Caco-2 (cell line): ENCODE measurements at regions not wholly inside any gene's neighbourhood (a gene's known extent, or its start where the extent isn't known, plus 50 kb on each side); places are given as distances from the start of the nearest gene placed in this dataset.

ENCODE experiments used
- BruUV-seq: library from RNA; stranded (reverse); fragments of 400-500 nt; replicated peaks from 2 replicates; lab custom pipeline; 2021; lab: Mats Ljungman, UMichigan
- CTCF ChIA-PET: fragments of 300-600 bp; sonication (Branson Sonifier 250); formaldehyde crosslinking; loops from one replicate; lab custom pipeline; 2022; ENCODE audit warnings: antibody characterized with exemption; lab: Charles Lee
- POLR2A ChIA-PET: fragments of 300-600 bp; sonication (Branson Sonifier 250); formaldehyde crosslinking; loops from one replicate; lab custom pipeline; 2022; ENCODE audit warnings: antibody characterized with exemption; lab: Charles Lee
- DNase-seq, 2 experiments: peaks; one replicate each; pipeline versions ENCODE4 v3.0.0 to v3.0.0-alpha.2; 2020 to 2022
- H3K27me3 ChIP-seq: replicated peaks from 2 replicates; pipeline ENCODE4 v1.6.0; 2011; ENCODE audit warnings: low read length; ENCODE audit not compliant: control insufficient read depth, insufficient read depth
- H3K36me3 ChIP-seq: 2 replicates; pipeline ENCODE4 v1.5.1; 2011; ENCODE audit warnings: low read length; ENCODE audit not compliant: control insufficient read depth, insufficient read depth
- H3K4me1 ChIP-seq: fragments of 250-450 bp; sonication (Bioruptor Pico); 2 replicates; pipeline ENCODE4 v1.5.1; 2020; ENCODE audit warnings: mild to moderate bottlenecking
- H3K4me3 ChIP-seq: 2 replicates; pipeline ENCODE4 v1.5.1; 2011; ENCODE audit warnings: low read depth, mild to moderate bottlenecking, control low read depth, low read length
- H3K9me3 ChIP-seq: fragments of 250-450 bp; sonication (Bioruptor Pico); 2 replicates; pipeline ENCODE4 v1.5.1; 2020; ENCODE audit warnings: mild to moderate bottlenecking, moderate library complexity
- H3K27ac Mint-ChIP-seq: one replicate; pipeline ENCODE4 v1.8.0; 2022; ENCODE audit warnings: mixed read lengths; ENCODE audit not compliant: unreplicated experiment
- H3K27me3 Mint-ChIP-seq: one replicate; pipeline ENCODE4 v1.8.0; 2022; ENCODE audit warnings: mixed read lengths; ENCODE audit not compliant: insufficient read depth, unreplicated experiment
- H3K36me3 Mint-ChIP-seq: one replicate; pipeline ENCODE4 v1.8.0; 2022; ENCODE audit warnings: mild to moderate bottlenecking, mixed read lengths; ENCODE audit not compliant: insufficient read depth, unreplicated experiment
- H3K4me1 Mint-ChIP-seq: one replicate; pipeline ENCODE4 v1.8.0; 2022; ENCODE audit warnings: low read depth, mixed read lengths; ENCODE audit not compliant: unreplicated experiment
- H3K4me3 Mint-ChIP-seq: one replicate; pipeline ENCODE4 v1.8.0; 2022; ENCODE audit warnings: mild to moderate bottlenecking, moderate library complexity, mixed read lengths; ENCODE audit not compliant: unreplicated experiment
- H3K9me3 Mint-ChIP-seq: one replicate; pipeline ENCODE4 v1.8.0; 2022; ENCODE audit warnings: mixed read lengths; ENCODE audit not compliant: unreplicated experiment
- intact Hi-C: fragments of 100-400 bp; cut with micrococcal nuclease; formaldehyde crosslinking; loops from one replicate; pipeline ENCODE4 v1.10.0; 2022; ENCODE audit not compliant: unreplicated experiment
- TF ChIP-seq, protein P1 (sequence below), 2 experiments: fragments of 200-600 bp in 1 of 2; IDR thresholded peaks; 1 replicate in 1 of 2; 2 replicates in 1 of 2; pipeline versions ENCODE4 v1.5.1 to v1.8.0; 2011 to 2022; ENCODE audit warnings: antibody characterized with exemption in 1 of 2, control low read depth in 1 of 2, inconsistent platforms in 1 of 2, low read depth in 1 of 2, low read length in 1 of 2, mild to moderate bottlenecking in 1 of 2, moderate library complexity in 1 of 2; ENCODE audit not compliant: insufficient read depth in 1 of 2, severe bottlenecking in 1 of 2, unreplicated experiment in 1 of 2

DNA sequence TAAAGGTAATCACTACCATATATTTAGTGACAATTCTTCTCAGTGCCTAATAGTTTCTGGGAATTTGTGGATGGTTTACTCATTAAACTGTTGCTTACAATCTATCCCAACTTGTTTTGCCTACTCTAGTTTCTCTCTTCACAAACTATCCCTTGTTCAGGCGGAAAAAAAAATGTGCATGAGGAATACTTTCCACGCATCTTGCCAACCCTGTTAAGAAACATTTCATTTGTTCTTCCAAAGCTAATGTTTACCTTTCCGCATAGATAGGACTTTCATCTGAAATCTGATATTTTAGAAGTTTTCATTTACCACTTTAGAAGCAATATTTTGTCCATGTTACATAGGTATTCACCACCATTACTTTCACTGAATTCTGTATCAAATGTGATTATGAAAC, 191.9 kb downstream of the MDFIC start:
- CTCF ChIA-PET: interaction anchor here (0.7 kb wide), 1 partner anchor 26 kb away, joined by 3 read pairs; no protein-coding TSS in a partner anchor
- no peak overlapping the region for H3K4me3 Mint-ChIP-seq
- intact Hi-C loops: no loop called here
- no peaks in the 10 kb centered on the region for H3K9me3 ChIP-seq
- H3K4me3 ChIP-seq: no peak overlapping the region
- TF ChIP-seq, protein P1, sequence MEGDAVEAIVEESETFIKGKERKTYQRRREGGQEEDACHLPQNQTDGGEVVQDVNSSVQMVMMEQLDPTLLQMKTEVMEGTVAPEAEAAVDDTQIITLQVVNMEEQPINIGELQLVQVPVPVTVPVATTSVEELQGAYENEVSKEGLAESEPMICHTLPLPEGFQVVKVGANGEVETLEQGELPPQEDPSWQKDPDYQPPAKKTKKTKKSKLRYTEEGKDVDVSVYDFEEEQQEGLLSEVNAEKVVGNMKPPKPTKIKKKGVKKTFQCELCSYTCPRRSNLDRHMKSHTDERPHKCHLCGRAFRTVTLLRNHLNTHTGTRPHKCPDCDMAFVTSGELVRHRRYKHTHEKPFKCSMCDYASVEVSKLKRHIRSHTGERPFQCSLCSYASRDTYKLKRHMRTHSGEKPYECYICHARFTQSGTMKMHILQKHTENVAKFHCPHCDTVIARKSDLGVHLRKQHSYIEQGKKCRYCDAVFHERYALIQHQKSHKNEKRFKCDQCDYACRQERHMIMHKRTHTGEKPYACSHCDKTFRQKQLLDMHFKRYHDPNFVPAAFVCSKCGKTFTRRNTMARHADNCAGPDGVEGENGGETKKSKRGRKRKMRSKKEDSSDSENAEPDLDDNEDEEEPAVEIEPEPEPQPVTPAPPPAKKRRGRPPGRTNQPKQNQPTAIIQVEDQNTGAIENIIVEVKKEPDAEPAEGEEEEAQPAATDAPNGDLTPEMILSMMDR (IDR thresholded peaks at IDR 0.05; ENCODE audit: insufficient read depth in 1 of 2, low read depth in 1 of 2, low read length in 1 of 2, severe bottlenecking in 1 of 2, unreplicated experiment in 1 of 2): no peak
- no peaks in the 10 kb centered on the region for H3K36me3 ChIP-seq
- H3K27me3 Mint-ChIP-seq: no peaks in the 10 kb centered on the region
- no peaks in the 10 kb centered on the region for H3K36me3 Mint-ChIP-seq
- no peaks in the 10 kb centered on the region for H3K4me1 Mint-ChIP-seq
- BruUV-seq: no TSS peak
- POLR2A ChIA-PET: no interaction called here
- H3K27ac Mint-ChIP-seq: no peak overlapping the region
- 0 out of 2 replicates have a peak, but pooled peaks cover 7% of the 10 kb centered on the region for H3K4me1 ChIP-seq
- H3K27me3 ChIP-seq: no peaks in the 10 kb centered on the region
- DNase-seq: no peak
- H3K9me3 Mint-ChIP-seq: no peaks in the 10 kb centered on the region

DNA sequence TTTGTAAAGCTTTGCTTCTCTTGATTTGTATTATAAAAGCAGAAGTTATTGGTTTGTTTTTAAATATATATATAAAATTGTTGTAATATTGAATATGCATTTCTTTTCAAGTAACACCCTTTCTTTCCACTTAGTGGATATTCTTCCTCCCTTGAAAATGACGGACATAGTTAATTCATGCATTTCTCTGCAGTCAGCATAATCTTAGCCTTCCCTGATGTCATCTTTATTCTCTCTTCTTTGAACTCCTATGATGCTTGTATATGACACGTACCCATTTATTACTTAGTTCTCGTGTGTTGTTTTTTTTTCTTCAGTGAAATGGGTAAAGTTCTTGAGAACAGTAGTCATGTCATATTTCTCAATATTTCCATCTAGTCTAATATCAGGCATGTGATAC, 191.2 kb downstream of the MDFIC start:
- H3K36me3 Mint-ChIP-seq: no peaks in the 10 kb centered on the region
- ChIA-PET POLR2A (no interaction called here), CTCF (no interaction called here)
- Histone ChIP-seq H3K4me3 (no peak overlapping the region), H3K9me3 (no peaks in the 10 kb centered on the region), H3K27me3 (no peaks in the 10 kb centered on the region), H3K4me1 (0 out of 2 replicates have a peak, but pooled peaks cover 7% of the 10 kb centered on the region), H3K36me3 (no peaks in the 10 kb centered on the region)
- no peaks in the 10 kb centered on the region for H3K9me3 Mint-ChIP-seq
- intact Hi-C loops: no loop called here
- H3K4me1 Mint-ChIP-seq: no peaks in the 10 kb centered on the region
- BruUV-seq: no TSS peak
- TF ChIP-seq, protein P1 (IDR thresholded peaks at IDR 0.05; ENCODE audit: insufficient read depth in 1 of 2, low read depth in 1 of 2, low read length in 1 of 2, severe bottlenecking in 1 of 2, unreplicated experiment in 1 of 2): no peak
- H3K27ac Mint-ChIP-seq: no peak overlapping the region
- no peaks in the 10 kb centered on the region for H3K27me3 Mint-ChIP-seq
- DNase-seq: no peak
- no peak overlapping the region for H3K4me3 Mint-ChIP-seq

DNA sequence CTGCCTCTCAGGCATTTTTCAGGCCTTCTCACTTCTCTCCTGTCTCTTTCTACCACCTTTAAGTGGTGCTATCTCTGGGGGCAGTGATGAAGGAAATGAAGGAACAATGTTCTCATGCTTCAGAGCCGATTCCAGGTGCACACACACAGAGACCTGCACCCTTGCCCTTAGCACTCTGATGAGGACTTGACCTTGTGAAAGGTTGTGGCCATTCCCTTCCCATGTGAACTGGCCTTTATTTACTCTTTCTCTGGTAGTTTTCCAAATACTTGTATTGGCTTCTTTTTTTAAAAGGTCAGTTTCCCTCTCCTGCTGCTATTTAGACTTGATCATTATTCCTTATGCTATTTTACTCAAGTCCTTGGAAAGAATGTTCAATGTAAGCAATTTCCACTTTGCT, 188.6 kb downstream of the MDFIC start:
- no TSS peak for BruUV-seq
- H3K36me3 Mint-ChIP-seq: no peaks in the 10 kb centered on the region
- H3K4me1 Mint-ChIP-seq: no peaks in the 10 kb centered on the region
- TF ChIP-seq, protein P1 (IDR thresholded peaks at IDR 0.05; ENCODE audit: insufficient read depth in 1 of 2, low read depth in 1 of 2, low read length in 1 of 2, severe bottlenecking in 1 of 2, unreplicated experiment in 1 of 2): no peak
- Histone ChIP-seq H3K4me3 (no peak overlapping the region), H3K4me1 (no peaks in the 10 kb centered on the region), H3K9me3 (no peaks in the 10 kb centered on the region), H3K27me3 (no peaks in the 10 kb centered on the region), H3K36me3 (no peaks in the 10 kb centered on the region)
- POLR2A ChIA-PET: no interaction called here
- H3K27ac Mint-ChIP-seq: no peak overlapping the region
- no peaks in the 10 kb centered on the region for H3K27me3 Mint-ChIP-seq
- H3K4me3 Mint-ChIP-seq: no peak overlapping the region
- intact Hi-C loops: no loop called here
- no peak for DNase-seq
- no peaks in the 10 kb centered on the region for H3K9me3 Mint-ChIP-seq
- CTCF ChIA-PET: interaction anchor here (0.6 kb wide), 1 partner anchor 18 kb away, joined by 3 read pairs; no protein-coding TSS in a partner anchor
